NCI-H1436 (cell line): ENCODE measurements at regions not wholly inside any gene's neighbourhood (a gene's known extent, or its start where the extent isn't known, plus 50 kb on each side); places are given as distances from the start of the nearest gene placed in this dataset.
"Not testable (repeated sequence)": the region's sequence is repeated elsewhere in the genome, so short reads cannot be mapped to it uniquely, and the experiment has no call there.

ENCODE experiments used
- DNase-seq: peaks from one replicate; lab custom pipeline; 2025; lab: John Stamatoyannopoulos, UW

DNA sequence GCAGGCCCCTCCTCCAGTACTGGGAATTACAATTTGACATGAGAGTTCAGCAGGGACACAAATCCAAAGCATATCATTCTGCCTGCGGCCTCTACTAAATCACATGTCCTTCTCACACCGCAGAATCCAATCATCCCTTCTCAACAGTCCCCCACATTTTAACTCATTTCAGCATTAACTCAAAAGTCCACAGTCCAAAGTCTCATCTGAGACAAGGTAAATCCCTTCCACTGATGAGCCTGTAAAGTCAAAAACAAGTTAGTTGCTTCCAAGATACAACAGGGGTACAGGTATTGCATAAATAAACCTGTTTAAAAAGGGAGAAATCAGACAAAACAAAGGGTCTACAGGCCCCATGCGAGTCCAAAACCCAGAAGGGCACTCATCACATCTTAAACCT is 64.0 kb downstream of the EBNA1BP2 start:
- no peak for DNase-seq

DNA sequence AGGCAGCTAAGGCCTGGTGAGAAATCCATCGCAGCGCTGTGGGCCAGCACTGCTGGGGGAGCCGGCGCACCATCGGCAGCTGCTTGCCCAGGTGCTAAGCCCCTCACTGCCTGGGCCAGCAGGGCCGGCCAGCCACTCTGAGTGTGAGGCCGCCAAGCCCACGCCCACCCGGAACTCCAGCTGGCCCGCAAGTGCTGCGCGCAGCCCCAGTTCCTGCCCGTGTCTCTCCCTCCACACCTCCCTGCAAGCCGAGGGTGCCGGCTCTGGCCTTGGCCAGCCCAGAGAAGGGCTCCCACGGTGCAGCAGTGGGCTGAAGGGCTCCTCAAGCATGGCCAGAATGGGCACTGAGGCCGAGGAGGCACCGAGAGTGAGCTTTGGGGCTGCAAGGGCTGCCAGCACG is 64.4 kb downstream of the EBNA1BP2 start:
- DNase-seq, result no peak

DNA sequence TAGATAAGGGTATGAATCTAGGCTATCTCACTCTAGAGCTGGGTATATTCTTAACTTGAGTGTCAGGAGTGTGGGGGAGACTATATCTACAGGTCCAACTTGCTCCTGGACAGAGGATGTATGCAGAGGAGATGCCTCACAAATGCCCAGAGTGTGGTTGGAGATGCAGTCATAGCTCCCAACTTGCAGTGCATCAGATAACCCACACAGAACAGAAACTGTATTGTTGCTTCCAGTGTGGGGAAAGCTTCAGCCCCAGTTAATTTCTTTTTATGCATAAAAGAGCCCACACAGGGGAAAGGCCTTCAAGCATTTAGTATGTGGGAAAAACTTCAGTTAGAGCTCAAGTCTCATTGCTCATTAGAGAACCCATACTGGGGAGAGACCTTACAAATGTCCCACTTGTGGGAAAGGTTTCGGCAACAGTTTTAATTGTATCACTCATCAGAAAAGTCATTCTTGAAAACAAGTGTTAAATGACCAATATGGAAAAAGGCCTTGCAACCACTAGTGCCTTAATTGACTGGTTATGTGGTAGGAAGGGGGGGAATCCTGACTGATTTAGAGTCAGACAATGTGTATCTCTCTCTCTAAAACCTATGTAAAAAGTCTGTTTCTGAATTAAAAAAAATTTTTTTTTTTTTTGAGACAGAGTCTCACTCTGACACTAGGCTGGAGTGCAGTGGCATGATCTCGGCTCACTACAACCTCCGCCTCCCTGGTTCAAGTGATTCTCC is 67.9 kb downstream of the EBNA1BP2 start:
- DNase-seq, result no peak

GRCh38 chr1:43101061-43101460 is 71.0 kb downstream of the EBNA1BP2 start:
- DNase-seq, result no peak

DNA sequence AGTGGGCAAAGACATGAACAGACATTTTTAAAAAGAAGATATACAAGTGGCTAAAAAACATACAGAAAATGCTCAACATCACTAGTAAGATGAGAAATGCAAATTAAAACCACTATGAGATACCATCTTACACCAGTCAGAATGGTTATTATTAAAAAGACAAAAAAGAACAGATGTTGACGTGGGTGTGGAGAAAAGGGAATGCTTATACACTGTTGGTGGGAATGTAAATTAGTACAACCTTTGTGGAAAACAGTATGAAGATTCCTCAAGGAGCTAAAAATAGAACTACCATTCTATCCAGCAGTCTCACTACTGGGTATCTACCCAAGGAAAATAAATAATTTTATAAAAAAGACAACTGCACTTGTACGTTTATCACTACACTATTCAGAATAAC is 73.9 kb downstream of the EBNA1BP2 start:
- no peak for DNase-seq

DNA sequence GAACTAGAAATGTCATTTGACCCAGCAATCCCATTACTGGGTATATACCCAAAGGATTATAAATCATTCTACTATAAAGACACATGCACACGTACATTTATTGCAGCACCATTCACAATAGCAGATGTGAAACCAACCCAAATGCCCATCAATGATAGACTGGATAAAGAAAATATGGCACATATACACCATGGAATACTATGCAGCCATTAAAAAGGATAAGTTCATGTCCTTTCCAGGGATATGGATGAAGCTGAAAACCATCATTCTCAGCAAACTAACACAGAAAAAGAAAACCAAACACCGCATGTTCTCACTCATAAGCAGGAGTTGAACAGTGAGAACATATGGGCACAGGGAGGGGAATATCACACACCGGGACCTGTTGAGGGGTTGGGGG is 75.6 kb downstream of the EBNA1BP2 start:
- DNase-seq, result not testable (repeated sequence)

- not testable (repeated sequence) for DNase-seq
These were observed 81.3 kb downstream of the EBNA1BP2 start for GRCh38 chr1:43090812-43091211.

DNA sequence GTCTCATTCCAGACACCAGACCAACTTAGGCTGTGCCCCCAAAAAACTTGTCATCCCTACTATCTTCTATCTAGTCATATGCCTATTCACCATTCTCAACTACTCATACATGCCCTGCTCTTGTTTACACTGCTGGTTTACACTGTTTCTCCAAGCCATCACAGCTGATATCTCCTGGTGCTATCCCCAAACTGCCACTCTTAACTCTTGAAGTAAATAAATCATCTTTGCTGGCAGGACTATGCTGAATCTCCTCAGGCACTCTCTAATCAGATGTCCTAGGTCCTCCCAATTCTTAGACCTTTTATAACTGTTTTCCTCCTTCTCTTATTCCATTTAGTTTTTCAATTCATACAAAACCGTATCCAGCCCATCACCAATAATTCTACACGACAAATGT is 81.9 kb downstream of the EBNA1BP2 start:
- DNase-seq, result not testable (repeated sequence)

GRCh38 chr1:43083375-43083891 is 88.7 kb downstream of the EBNA1BP2 start:
- DNase-seq, result no peak

- no peak for DNase-seq
These were observed 89.3 kb downstream of the EBNA1BP2 start for GRCh38 chr1:43082740-43083139.

- no peak for DNase-seq
These were observed 94.8 kb downstream of the EBNA1BP2 start for GRCh38 chr1:43077273-43077672.

- no peak for DNase-seq
These were observed 97.4 kb downstream of the EBNA1BP2 start for GRCh38 chr1:43074709-43075108.

GRCh38 chr1:43074244-43074643 is 97.8 kb downstream of the EBNA1BP2 start:
- no peak for DNase-seq

DNA sequence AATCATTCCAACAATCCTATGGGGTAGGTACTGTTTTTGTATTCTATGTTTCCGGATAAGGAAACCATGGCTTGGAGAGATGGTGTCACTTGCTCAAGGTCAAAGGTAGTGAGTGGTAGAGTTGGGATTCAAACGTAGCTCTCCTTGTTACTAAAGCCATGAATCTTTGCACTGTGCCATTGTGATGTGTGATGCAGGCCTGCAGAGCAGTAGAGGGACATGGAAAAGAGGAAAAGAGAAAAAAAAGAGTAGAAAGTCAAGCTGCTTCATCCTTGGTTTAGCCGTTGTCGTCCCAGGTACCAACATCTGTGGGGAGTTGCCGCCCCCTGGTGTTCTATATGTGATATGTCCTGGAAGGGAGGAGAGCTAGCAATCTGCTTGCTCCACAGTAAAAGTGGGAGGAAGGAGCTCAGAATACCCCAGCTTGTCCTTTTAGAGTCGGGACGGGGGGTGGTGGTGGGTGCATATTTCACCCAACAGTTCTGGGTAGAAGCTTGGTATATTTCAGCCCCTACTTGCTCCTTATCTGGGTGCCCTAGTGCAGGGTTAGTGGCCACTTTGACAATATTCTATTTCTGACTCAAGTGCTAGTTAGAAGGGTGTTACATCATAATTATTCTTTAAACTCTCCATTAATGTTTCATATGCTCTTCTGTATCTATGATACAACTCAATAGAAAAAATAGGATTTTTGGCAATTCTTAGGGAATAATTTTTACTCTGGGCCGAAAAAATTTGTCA is 98.4 kb downstream of the EBNA1BP2 start:
- DNase-seq, result peak; percentile 69

- DNase-seq, result no peak
These were observed 99.8 kb downstream of the EBNA1BP2 start for GRCh38 chr1:43072314-43072713.

- DNase-seq, result no peak
These were observed 100.8 kb downstream of the EBNA1BP2 start for GRCh38 chr1:43071241-43071640.

- no peak for DNase-seq
These were observed 102.5 kb downstream of the EBNA1BP2 start for GRCh38 chr1:43069461-43070050.

- DNase-seq, result no peak
These were observed 103.2 kb downstream of the EBNA1BP2 start for GRCh38 chr1:43068911-43069310.

DNA sequence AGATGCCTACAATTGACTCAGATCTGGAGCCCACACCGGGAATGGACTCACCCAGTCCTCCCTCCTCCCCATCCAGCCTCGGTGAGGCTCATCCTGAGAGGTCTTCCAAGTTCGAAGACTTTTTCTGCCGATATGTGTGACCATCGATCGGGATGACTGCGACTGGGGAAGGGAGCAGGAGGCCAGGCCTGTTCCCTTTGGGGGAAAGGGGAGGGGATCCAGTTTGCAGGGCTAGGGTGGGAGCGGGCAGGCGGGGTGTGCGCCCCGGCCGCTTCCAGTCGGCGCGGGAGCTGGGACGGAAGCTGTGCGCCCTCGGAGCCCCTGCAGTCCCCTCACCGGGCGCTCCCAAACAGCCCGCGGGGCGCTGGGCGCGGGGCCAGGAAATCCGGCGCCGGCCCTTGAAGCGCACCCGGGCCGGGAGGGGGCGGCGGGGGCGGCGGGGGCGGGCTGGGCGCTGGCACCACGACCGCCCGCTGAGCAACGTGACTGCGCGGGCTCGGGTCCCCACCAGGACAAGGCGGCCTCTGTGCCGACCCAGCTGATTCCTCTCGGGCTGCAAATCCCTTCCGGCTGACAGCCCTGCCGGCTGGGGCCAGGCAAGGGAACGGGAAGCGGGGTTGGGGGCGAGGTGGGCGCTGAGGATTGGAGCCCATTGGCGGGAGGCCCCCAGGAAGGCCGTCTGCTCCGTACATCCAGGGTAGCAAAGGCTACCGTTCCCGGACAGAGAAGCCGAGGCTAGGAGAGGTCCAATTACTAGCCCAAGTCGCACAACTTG is 103.9 kb downstream of the EBNA1BP2 start:
- no peak for DNase-seq

DNA sequence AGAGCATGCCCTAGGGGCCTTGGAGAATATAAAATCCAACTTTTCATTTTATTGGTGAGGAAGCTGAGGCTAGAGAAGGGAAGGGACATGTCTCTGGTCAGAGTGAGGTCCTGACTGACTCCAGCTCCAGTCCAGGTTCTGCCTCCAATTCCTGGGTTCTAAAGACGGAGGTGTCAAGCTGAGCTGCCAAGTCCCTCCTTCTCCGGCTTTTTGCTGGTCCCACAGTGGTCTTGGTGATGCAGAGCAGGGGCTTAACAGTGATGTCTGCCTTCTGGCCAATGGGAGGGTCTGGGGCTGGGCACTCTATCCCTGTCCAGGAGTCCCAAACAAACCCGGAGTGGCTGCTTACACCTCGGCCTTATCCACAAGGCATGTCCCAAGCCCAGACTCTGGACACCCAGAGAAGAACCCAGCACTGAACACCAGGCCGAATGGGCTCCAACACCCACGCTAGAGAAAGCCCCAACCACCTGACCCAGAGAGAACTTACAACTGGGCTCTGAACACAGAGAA is 104.8 kb downstream of the EBNA1BP2 start:
- no peak for DNase-seq

DNA sequence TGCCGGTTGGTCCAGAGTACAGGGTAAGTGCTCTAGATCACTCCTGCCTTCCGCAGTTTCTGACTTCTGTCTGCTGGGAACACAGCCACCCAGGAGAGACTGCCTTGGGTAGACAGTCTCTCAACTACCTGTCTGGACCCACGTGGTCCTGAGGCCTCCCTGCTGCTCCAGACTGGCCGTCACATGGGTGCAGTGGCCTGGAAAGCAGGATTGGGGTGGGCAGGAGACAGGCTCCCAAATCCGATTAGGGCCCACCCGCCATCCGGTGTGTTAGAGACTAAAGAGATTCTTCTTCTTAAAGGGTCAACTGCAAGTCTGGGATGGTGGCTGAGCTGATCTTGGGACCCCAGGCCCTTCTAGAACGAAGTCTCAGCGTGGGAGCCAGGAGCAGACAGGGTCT is 105.5 kb downstream of the EBNA1BP2 start:
- DNase-seq, result no peak
